ENCODE measurements at regions not wholly inside any gene's neighbourhood (a gene's known extent, or its start where the extent isn't known, plus 50 kb on each side); places are given as distances from the start of the nearest gene placed in this dataset.

DNA sequence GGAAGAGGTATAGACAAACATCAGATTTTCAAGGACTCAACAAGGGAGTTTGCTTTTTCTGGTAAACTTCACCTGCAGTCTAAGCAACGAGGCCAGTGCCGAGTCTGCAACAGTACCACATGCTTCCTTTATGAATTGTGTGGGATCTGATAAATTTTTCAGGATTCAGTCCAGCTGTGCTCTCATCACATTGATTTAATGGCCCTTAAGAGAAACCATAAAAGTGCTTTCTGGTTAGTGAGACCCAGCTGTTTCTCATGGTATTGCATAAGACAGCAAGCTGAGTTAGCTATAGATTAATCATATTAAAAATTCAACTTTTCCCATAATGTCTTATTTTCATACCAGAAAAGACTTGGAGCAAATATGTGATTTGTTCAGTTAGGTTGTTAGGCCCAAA, 291.4 kb downstream of the CENPW start:
- Mint-ChIP-seq H3K9me3 (ENCODE audit: unreplicated experiment) (no peaks in the 10 kb centered on the region), H3K27me3 (ENCODE audit: insufficient read depth, unreplicated experiment) (no peaks in the 10 kb centered on the region), H3K36me3 (ENCODE audit: insufficient read depth, unreplicated experiment) (no peaks in the 10 kb centered on the region), H3K4me1 (ENCODE audit: low read depth, unreplicated experiment) (no peaks in the 10 kb centered on the region), H3K4me3 (ENCODE audit: unreplicated experiment) (no peak overlapping the region), H3K27ac (ENCODE audit: unreplicated experiment) (no peak overlapping the region)
- BruUV-seq (replicated peaks) = no TSS peak
- no peak for DNase-seq
- ChIA-PET CTCF (no interaction called here), POLR2A (no interaction called here)
- 0 out of 2 replicates have a peak, but pooled peaks cover 6% of the 10 kb centered on the region for H3K4me1 ChIP-seq
- H3K27me3 ChIP-seq (replicated peaks; ENCODE audit: control insufficient read depth, insufficient read depth, low read length) = no peaks in the 10 kb centered on the region
- H3K4me3 ChIP-seq (ENCODE audit: low read depth, low read length) = no peak overlapping the region
- intact Hi-C loops (cut with micrococcal nuclease; ENCODE audit: unreplicated experiment) = no loop called here
- H3K9me3 ChIP-seq = no peaks in the 10 kb centered on the region
- H3K36me3 ChIP-seq (ENCODE audit: control insufficient read depth, insufficient read depth, low read length) = no peaks in the 10 kb centered on the region
- TF ChIP-seq, protein P1, sequence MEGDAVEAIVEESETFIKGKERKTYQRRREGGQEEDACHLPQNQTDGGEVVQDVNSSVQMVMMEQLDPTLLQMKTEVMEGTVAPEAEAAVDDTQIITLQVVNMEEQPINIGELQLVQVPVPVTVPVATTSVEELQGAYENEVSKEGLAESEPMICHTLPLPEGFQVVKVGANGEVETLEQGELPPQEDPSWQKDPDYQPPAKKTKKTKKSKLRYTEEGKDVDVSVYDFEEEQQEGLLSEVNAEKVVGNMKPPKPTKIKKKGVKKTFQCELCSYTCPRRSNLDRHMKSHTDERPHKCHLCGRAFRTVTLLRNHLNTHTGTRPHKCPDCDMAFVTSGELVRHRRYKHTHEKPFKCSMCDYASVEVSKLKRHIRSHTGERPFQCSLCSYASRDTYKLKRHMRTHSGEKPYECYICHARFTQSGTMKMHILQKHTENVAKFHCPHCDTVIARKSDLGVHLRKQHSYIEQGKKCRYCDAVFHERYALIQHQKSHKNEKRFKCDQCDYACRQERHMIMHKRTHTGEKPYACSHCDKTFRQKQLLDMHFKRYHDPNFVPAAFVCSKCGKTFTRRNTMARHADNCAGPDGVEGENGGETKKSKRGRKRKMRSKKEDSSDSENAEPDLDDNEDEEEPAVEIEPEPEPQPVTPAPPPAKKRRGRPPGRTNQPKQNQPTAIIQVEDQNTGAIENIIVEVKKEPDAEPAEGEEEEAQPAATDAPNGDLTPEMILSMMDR (IDR thresholded peaks at IDR 0.05; ENCODE audit: insufficient read depth in 1 of 2, low read depth in 1 of 2, low read length in 1 of 2, severe bottlenecking in 1 of 2, unreplicated experiment in 1 of 2) = no peak

DNA sequence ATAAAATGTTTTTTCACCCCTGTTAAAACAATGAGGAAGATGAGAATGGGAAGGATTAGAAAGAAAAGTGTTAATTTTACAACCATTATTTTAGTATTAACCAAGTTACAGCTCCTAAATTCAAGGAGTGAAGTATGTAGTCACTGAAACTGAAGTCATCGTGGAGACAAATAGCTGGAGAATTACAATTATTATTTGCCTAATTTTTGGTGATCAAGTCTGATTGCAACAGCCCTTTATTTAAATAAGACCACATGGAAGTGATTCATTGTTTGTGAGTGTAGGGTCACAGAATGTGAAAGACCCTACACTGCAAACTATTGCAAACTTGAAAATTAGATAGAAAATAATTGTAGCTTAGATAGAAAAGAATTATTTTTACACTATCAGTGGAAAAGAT, 292.4 kb downstream of the CENPW start:
- ChIA-PET CTCF (no interaction called here), POLR2A (no interaction called here)
- TF ChIP-seq, protein P1 (IDR thresholded peaks at IDR 0.05; ENCODE audit: insufficient read depth in 1 of 2, low read depth in 1 of 2, low read length in 1 of 2, severe bottlenecking in 1 of 2, unreplicated experiment in 1 of 2) = no peak
- 0 out of 2 replicates have a peak, but pooled peaks cover 6% of the 10 kb centered on the region for H3K4me1 ChIP-seq
- H3K27ac Mint-ChIP-seq (ENCODE audit: unreplicated experiment) = no peak overlapping the region
- no peaks in the 10 kb centered on the region for H3K27me3 Mint-ChIP-seq (ENCODE audit: insufficient read depth, unreplicated experiment)
- H3K4me3 ChIP-seq (ENCODE audit: low read depth, low read length) = no peak overlapping the region
- intact Hi-C loops (cut with micrococcal nuclease; ENCODE audit: unreplicated experiment) = no loop called here
- no peak for DNase-seq
- H3K9me3 Mint-ChIP-seq (ENCODE audit: unreplicated experiment) = no peaks in the 10 kb centered on the region
- H3K4me3 Mint-ChIP-seq (ENCODE audit: unreplicated experiment) = no peak overlapping the region
- no peaks in the 10 kb centered on the region for H3K36me3 Mint-ChIP-seq (ENCODE audit: insufficient read depth, unreplicated experiment)
- no peaks in the 10 kb centered on the region for H3K9me3 ChIP-seq
- BruUV-seq (replicated peaks) = no TSS peak
- H3K4me1 Mint-ChIP-seq (ENCODE audit: low read depth, unreplicated experiment) = no peaks in the 10 kb centered on the region
- no peaks in the 10 kb centered on the region for H3K36me3 ChIP-seq (ENCODE audit: control insufficient read depth, insufficient read depth, low read length)
- H3K27me3 ChIP-seq (replicated peaks; ENCODE audit: control insufficient read depth, insufficient read depth, low read length) = no peaks in the 10 kb centered on the region

DNA sequence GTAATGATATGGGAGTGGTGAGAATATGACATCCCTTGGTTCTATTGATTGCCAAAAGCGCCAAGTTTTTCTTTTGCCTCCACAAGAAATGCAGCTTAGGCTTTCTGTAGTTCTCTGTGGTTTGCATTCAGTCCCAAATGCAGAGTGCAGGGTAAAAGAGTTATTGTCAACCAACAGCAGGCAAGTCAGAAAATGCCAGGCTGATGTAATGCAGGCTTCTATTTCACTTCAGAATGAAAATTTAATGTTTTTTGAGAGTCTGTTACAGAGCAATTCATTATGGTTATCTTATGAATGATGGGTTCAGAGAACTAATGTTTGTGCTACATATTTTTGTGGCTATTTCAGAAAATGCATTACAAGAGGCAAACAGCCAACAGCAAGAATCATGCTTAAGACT, 293.5 kb downstream of the CENPW start:
- H3K9me3 Mint-ChIP-seq (ENCODE audit: unreplicated experiment) = no peaks in the 10 kb centered on the region
- TF ChIP-seq, protein P1 (IDR thresholded peaks at IDR 0.05; ENCODE audit: insufficient read depth in 1 of 2, low read depth in 1 of 2, low read length in 1 of 2, severe bottlenecking in 1 of 2, unreplicated experiment in 1 of 2) = no peak
- H3K36me3 Mint-ChIP-seq (ENCODE audit: insufficient read depth, unreplicated experiment) = no peaks in the 10 kb centered on the region
- Histone ChIP-seq H3K4me3 (ENCODE audit: low read depth, low read length) (no peak overlapping the region), H3K36me3 (ENCODE audit: control insufficient read depth, insufficient read depth, low read length) (no peaks in the 10 kb centered on the region), H3K9me3 (no peaks in the 10 kb centered on the region), H3K27me3 (replicated peaks; ENCODE audit: control insufficient read depth, insufficient read depth, low read length) (no peaks in the 10 kb centered on the region), H3K4me1 (0 out of 2 replicates have a peak, but pooled peaks cover 6% of the 10 kb centered on the region)
- BruUV-seq (replicated peaks) = no TSS peak
- ChIA-PET CTCF (no interaction called here), POLR2A (no interaction called here)
- H3K27ac Mint-ChIP-seq (ENCODE audit: unreplicated experiment) = no peak overlapping the region
- no peaks in the 10 kb centered on the region for H3K4me1 Mint-ChIP-seq (ENCODE audit: low read depth, unreplicated experiment)
- intact Hi-C loops (cut with micrococcal nuclease; ENCODE audit: unreplicated experiment) = no loop called here
- H3K27me3 Mint-ChIP-seq (ENCODE audit: insufficient read depth, unreplicated experiment) = no peaks in the 10 kb centered on the region
- no peak overlapping the region for H3K4me3 Mint-ChIP-seq (ENCODE audit: unreplicated experiment)
- no peak for DNase-seq

Data from Caco-2 (cell line).